SH-SY5Y (cell line): ENCODE measurements at regions not wholly inside any gene's neighbourhood (a gene's known extent, or its start where the extent isn't known, plus 50 kb on each side); places are given as distances from the start of the nearest gene placed in this dataset.

Source experiments
- GATA2 ChIP-seq: IDR thresholded peaks from 2 replicates; pipeline ENCODE4 v1.6.1; 2011; ENCODE audit warnings: mild to moderate bottlenecking, low read depth, low read length
- GATA3 ChIP-seq: IDR thresholded peaks from 2 replicates; pipeline ENCODE4 v1.6.1; 2011; ENCODE audit warnings: low read depth, mild to moderate bottlenecking, low read length, moderate library complexity

- TF ChIP-seq GATA3: no peak
- no peak for TF ChIP-seq GATA2
Measured at GRCh38 chrX:121571333-121571732, 523.9 kb downstream of the GLUD2 start.

GRCh38 chrX:121579016-121579760, 531.8 kb downstream of the GLUD2 start:
- TF ChIP-seq GATA2 (no peak), GATA3 (no peak)

- TF ChIP-seq GATA2: no peak
- TF ChIP-seq GATA3: no peak
Measured at GRCh38 chrX:121581885-121582284, 534.5 kb downstream of the GLUD2 start.

- TF ChIP-seq GATA3 (no peak), GATA2 (no peak)
Measured at GRCh38 chrX:121585626-121586025, 538.2 kb downstream of the GLUD2 start.

- TF ChIP-seq GATA2 (no peak), GATA3 (no peak)
Measured at GRCh38 chrX:121592884-121593283, 545.5 kb downstream of the GLUD2 start.

GRCh38 chrX:121598356-121598755, 550.9 kb downstream of the GLUD2 start:
- TF ChIP-seq GATA2 (no peak), GATA3 (no peak)

- TF ChIP-seq GATA2: no peak
- no peak for TF ChIP-seq GATA3
Measured at GRCh38 chrX:121635141-121635540, 587.7 kb downstream of the GLUD2 start.

GRCh38 chrX:121639781-121640180, 592.4 kb downstream of the GLUD2 start:
- TF ChIP-seq GATA3 (no peak), GATA2 (no peak)

GRCh38 chrX:121641560-121641959, 594.1 kb downstream of the GLUD2 start:
- TF ChIP-seq GATA2: no peak
- TF ChIP-seq GATA3: no peak

GRCh38 chrX:121642415-121642814, 595.0 kb downstream of the GLUD2 start:
- TF ChIP-seq GATA3 (no peak), GATA2 (no peak)

- no peak for TF ChIP-seq GATA2
- TF ChIP-seq GATA3: no peak
Measured at GRCh38 chrX:121649417-121649816, 602.0 kb downstream of the GLUD2 start.

GRCh38 chrX:121655276-121655675, 607.9 kb downstream of the GLUD2 start:
- TF ChIP-seq GATA2 (no peak), GATA3 (no peak)

- no peak for TF ChIP-seq GATA2
- no peak for TF ChIP-seq GATA3
Measured at GRCh38 chrX:121666171-121666570, 618.8 kb downstream of the GLUD2 start.

GRCh38 chrX:121671649-121672048, 624.2 kb downstream of the GLUD2 start:
- TF ChIP-seq GATA2 (no peak), GATA3 (no peak)

GRCh38 chrX:121733514-121733913, 686.1 kb downstream of the GLUD2 start:
- TF ChIP-seq GATA2 (no peak), GATA3 (no peak)

GRCh38 chrX:121746105-121746504, 698.7 kb downstream of the GLUD2 start:
- TF ChIP-seq GATA2 (no peak), GATA3 (no peak)

- TF ChIP-seq GATA3: no peak
- TF ChIP-seq GATA2: no peak
Measured at GRCh38 chrX:121754301-121754700, 706.9 kb downstream of the GLUD2 start.
